ENCODE measurements at regions not wholly inside any gene's neighbourhood (a gene's known extent, or its start where the extent isn't known, plus 50 kb on each side); places are given as distances from the start of the nearest gene placed in this dataset.

DNA sequence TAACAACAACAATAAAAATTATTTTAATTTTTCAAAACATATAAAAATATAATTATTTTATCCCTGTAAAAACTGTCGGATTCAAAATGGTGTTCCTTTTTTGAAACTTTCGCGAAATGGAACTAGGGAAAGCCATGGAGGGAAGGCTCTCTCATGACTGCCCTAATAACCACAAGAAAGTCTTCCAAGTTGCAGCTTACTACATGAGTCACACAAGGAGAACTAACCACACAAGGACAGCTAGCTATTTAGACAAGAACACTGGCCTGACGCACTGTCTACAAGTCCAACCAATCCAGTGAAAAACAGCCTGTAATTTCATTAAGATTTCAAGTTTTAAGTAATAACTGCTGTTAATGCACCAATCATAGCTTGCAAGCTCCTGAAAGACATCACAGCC is 319.2 kb upstream of the PCDH9 start:
- TF ChIP-seq, protein P1, sequence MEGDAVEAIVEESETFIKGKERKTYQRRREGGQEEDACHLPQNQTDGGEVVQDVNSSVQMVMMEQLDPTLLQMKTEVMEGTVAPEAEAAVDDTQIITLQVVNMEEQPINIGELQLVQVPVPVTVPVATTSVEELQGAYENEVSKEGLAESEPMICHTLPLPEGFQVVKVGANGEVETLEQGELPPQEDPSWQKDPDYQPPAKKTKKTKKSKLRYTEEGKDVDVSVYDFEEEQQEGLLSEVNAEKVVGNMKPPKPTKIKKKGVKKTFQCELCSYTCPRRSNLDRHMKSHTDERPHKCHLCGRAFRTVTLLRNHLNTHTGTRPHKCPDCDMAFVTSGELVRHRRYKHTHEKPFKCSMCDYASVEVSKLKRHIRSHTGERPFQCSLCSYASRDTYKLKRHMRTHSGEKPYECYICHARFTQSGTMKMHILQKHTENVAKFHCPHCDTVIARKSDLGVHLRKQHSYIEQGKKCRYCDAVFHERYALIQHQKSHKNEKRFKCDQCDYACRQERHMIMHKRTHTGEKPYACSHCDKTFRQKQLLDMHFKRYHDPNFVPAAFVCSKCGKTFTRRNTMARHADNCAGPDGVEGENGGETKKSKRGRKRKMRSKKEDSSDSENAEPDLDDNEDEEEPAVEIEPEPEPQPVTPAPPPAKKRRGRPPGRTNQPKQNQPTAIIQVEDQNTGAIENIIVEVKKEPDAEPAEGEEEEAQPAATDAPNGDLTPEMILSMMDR (IDR thresholded peaks at IDR 0.05) = no peak
- TF ChIP-seq POLR2A (IDR thresholded peaks at IDR 0.05; ENCODE audit: low read length) = no peak
